Fibroblast of lung (primary cell): ENCODE measurements at regions not wholly inside any gene's neighbourhood (a gene's known extent, or its start where the extent isn't known, plus 50 kb on each side); places are given as distances from the start of the nearest gene placed in this dataset.

Source experiments
- DNase-seq, 2 donors: peaks; one replicate each; pipeline versions ENCODE4 v3.0.0 to v3.0.0-alpha.2; 2010; ENCODE audit warnings: low read depth in 2 of 2
- H2AFZ ChIP-seq: 2 replicates; pipeline ENCODE4 v1.5.1; 2012; ENCODE audit warnings: low read length, control low read depth, inconsistent platforms
- H3K27ac ChIP-seq: 2 replicates; pipeline ENCODE4 v1.5.1; 2011; ENCODE audit warnings: low read length, control low read depth; ENCODE audit not compliant: insufficient read depth
- H3K27me3 ChIP-seq: 2 replicates; pipeline ENCODE4 v1.5.1; 2011; ENCODE audit warnings: mild to moderate bottlenecking, low read length; ENCODE audit not compliant: control insufficient read depth, insufficient read depth
- H3K36me3 ChIP-seq: 2 replicates; pipeline ENCODE4 v1.5.1; 2011; ENCODE audit warnings: low read length; ENCODE audit not compliant: control insufficient read depth, insufficient read depth
- H3K4me1 ChIP-seq: 2 replicates; pipeline ENCODE4 v1.5.1; 2011; ENCODE audit warnings: low read length; ENCODE audit not compliant: control insufficient read depth, insufficient read depth; ENCODE audit errors: extremely low read depth
- H3K4me2 ChIP-seq: 2 replicates; pipeline ENCODE4 v1.5.1; 2011; ENCODE audit warnings: low read length, control low read depth; ENCODE audit not compliant: insufficient read depth; ENCODE audit errors: extremely low read depth
- H3K4me3 ChIP-seq, 4 experiments: fragments of 200-600 bp in 1 of 4; sonication (generic) in 1 of 4; replicated peaks in 1 of 4; 2 replicates each; pipeline ENCODE4 v1.5.1; 2011 to 2016; ENCODE audit warnings: low read length in 4 of 4, low read depth in 3 of 4, mild to moderate bottlenecking in 3 of 4, control low read depth in 2 of 4, inconsistent platforms in 1 of 4, mixed read lengths in 1 of 4; ENCODE audit not compliant: insufficient read depth in 1 of 4; ENCODE audit errors: control extremely low read depth in 1 of 4
- H3K79me2 ChIP-seq: 2 replicates; pipeline ENCODE4 v1.5.1; 2012; ENCODE audit warnings: mild to moderate bottlenecking, low read length, inconsistent platforms; ENCODE audit not compliant: control insufficient read depth, insufficient read depth
- H3K9ac ChIP-seq: 2 replicates; pipeline ENCODE4 v1.5.1; 2011; ENCODE audit warnings: mild to moderate bottlenecking, low read length, control low read depth; ENCODE audit not compliant: insufficient read depth
- H3K9me3 ChIP-seq: 2 replicates; pipeline ENCODE4 v1.5.1; 2012; ENCODE audit warnings: low read depth, low read length; ENCODE audit not compliant: control insufficient read depth, insufficient read depth
- H4K20me1 ChIP-seq: 2 replicates; pipeline ENCODE4 v1.5.1; 2011; ENCODE audit warnings: low read length; ENCODE audit not compliant: control insufficient read depth, insufficient read depth; ENCODE audit errors: extremely low read depth
- CTCF ChIP-seq, 2 donors: IDR thresholded peaks in 1 of 2; conservative IDR thresholded peaks in 1 of 2; 1 replicate in 1 of 2; 2 replicates in 1 of 2; pipeline ENCODE4 v1.5.1; 2011 to 2012; ENCODE audit warnings: low read length in 2 of 2, control low read depth in 1 of 2, inconsistent platforms in 1 of 2, low read depth in 1 of 2, mild to moderate bottlenecking in 1 of 2
- EZH2 ChIP-seq: IDR thresholded peaks from 2 replicates; pipeline ENCODE4 v1.5.1; 2012; ENCODE audit warnings: low read length, control low read depth, mild to moderate bottlenecking; ENCODE audit errors: missing control alignments

DNA sequence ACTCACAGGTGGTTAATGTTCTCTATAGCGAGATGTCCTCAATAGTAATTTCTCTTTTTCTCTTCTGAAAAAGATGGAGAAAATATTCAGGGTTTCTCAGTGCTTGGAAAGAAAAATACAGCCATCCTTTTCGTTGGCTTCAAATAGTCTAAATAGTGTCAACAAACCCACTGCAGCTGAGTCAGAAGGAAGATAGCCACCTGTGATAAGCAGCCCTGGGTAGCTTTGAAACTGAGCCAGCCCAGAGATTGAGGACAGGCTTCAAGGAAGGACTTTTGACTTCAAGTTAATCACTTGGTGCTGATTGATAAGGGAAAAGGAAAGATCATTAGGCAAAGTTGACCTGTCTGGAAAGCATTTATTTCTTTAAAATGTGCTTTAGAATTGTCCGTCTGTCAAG lies 78.7 kb upstream of the TYRP1 start:
- Histone ChIP-seq H4K20me1 (no peaks in the 10 kb centered on the region), H3K79me2 (no peaks in the 10 kb centered on the region), H3K27ac (no peak overlapping the region), H3K9ac (no peak overlapping the region), H2AFZ (no peak overlapping the region), H3K4me2 (no peak overlapping the region), H3K9me3 (no peaks in the 10 kb centered on the region), H3K4me3 (no peak overlapping the region), H3K27me3 (no peaks in the 10 kb centered on the region), H3K36me3 (no peaks in the 10 kb centered on the region), H3K4me1 (no peaks in the 10 kb centered on the region)
- no peak for TF ChIP-seq CTCF (conservative IDR thresholded peaks at IDR 0.05 in 1 of 2, IDR thresholded peaks at IDR 0.05 in 1 of 2; ENCODE audit: low read depth in 1 of 2, low read length in 2 of 2)
- TF ChIP-seq EZH2 = no peak
- DNase-seq = no peak

GRCh38 chr9:12618956-12619355 lies 74.2 kb upstream of the TYRP1 start:
- no peak for DNase-seq
- Histone ChIP-seq H3K27ac (no peak overlapping the region), H3K27me3 (no peaks in the 10 kb centered on the region), H3K4me3 (no peak overlapping the region), H3K4me2 (no peak overlapping the region), H2AFZ (no peak overlapping the region), H3K9ac (no peak overlapping the region), H3K9me3 (no peaks in the 10 kb centered on the region), H3K79me2 (no peaks in the 10 kb centered on the region), H3K36me3 (no peaks in the 10 kb centered on the region), H4K20me1 (no peaks in the 10 kb centered on the region), H3K4me1 (no peaks in the 10 kb centered on the region)
- no peak for TF ChIP-seq EZH2
- TF ChIP-seq CTCF (conservative IDR thresholded peaks at IDR 0.05 in 1 of 2, IDR thresholded peaks at IDR 0.05 in 1 of 2; ENCODE audit: low read depth in 1 of 2, low read length in 2 of 2) = no peak

GRCh38 chr9:12625844-12626243 lies 67.3 kb upstream of the TYRP1 start:
- no peaks in the 10 kb centered on the region for H4K20me1 ChIP-seq
- no peak overlapping the region for H2AFZ ChIP-seq
- no peak overlapping the region for H3K27ac ChIP-seq
- H3K9ac ChIP-seq = no peak overlapping the region
- no peaks in the 10 kb centered on the region for H3K79me2 ChIP-seq
- H3K4me2 ChIP-seq = no peak overlapping the region
- H3K36me3 ChIP-seq = no peaks in the 10 kb centered on the region
- H3K4me1 ChIP-seq = no peaks in the 10 kb centered on the region
- H3K9me3 ChIP-seq = no peaks in the 10 kb centered on the region
- H3K27me3 ChIP-seq = no peaks in the 10 kb centered on the region
- H3K4me3 ChIP-seq = no peak overlapping the region
- TF ChIP-seq CTCF (conservative IDR thresholded peaks at IDR 0.05 in 1 of 2, IDR thresholded peaks at IDR 0.05 in 1 of 2; ENCODE audit: low read depth in 1 of 2, low read length in 2 of 2) = no peak
- no peak for TF ChIP-seq EZH2
- no peak for DNase-seq
